Amygdala (tissue), 56 donors: ENCODE measurements at regions not wholly inside any gene's neighbourhood (a gene's known extent, or its start where the extent isn't known, plus 50 kb on each side); places are given as distances from the start of the nearest gene placed in this dataset.
"Not testable (repeated sequence)": the region's sequence is repeated elsewhere in the genome, so short reads cannot be mapped to it uniquely, and the experiment has no call there.

Experiments used
- DNase-seq, 56 donors: peaks; one replicate each; lab custom pipeline; 2025; lab: John Stamatoyannopoulos, UW

GRCh38 chr10:84696610-84697009, 368.2 kb downstream of the CCSER2 start:
- DNase-seq: no peak

GRCh38 chr10:84698989-84699388, 370.6 kb downstream of the CCSER2 start:
- no peak for DNase-seq

DNA sequence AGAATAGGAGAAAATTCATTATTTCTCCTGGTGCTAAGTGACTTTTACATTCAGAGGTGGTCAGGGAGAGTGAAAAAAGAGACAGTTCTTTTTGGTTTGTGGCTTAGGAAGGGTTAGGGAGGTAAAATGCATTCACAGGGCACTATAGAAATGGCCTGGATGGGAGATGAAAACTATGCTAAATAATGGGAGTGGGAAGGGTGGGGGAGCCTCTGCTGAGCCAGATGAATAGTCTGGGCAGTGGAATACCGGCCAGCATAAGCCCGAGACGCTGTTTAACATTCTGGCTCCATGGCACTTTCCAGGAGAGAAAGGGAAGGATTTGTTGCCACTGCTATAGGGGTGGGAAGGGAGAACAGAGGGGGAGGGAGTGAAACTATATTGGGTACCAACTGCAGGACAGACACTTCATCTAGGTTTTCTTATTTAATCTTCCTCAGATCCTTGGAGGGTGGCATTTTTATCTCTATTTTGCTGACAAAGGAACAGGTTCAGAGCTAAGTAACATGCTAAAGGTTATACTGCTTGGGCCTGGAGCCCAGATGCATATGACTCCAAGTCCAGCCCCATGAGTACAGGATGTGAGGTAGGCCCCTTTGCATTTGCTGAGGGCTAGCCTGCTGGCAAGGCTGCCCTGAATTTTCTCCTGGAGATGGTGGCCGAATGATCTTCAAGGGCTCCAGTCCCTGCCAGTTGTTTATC, 372.4 kb downstream of the CCSER2 start:
- DNase-seq: no peak

GRCh38 chr10:84701370-84701720, 373.0 kb downstream of the CCSER2 start:
- no peak for DNase-seq

- DNase-seq: no peak
Measured at GRCh38 chr10:84704101-84704500, 375.7 kb downstream of the CCSER2 start.

GRCh38 chr10:84706431-84706830, 378.0 kb downstream of the CCSER2 start:
- no peak for DNase-seq

DNA sequence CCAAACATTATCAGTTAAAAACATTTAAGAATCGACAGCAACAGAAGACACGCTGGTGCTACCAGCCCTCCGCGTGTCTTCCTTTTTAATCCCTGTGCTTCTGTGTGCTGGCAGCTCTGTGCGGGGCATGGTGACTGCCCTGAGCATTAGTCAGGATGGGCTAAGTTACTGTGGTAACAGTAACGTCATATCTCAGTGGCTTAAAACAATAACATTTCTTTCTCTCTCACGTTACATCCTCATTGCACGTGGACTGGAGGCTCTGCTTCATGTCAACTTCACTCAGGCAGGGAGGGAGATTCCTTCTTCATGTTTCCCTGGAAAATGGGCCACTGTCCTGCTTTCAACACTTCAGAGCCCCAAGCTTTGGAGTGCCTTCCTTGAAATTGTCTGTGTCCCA, 378.5 kb downstream of the CCSER2 start:
- no peak for DNase-seq

GRCh38 chr10:84715911-84716310, 387.5 kb downstream of the CCSER2 start:
- DNase-seq: peak in 1 of 56 donors; percentile 10

DNA sequence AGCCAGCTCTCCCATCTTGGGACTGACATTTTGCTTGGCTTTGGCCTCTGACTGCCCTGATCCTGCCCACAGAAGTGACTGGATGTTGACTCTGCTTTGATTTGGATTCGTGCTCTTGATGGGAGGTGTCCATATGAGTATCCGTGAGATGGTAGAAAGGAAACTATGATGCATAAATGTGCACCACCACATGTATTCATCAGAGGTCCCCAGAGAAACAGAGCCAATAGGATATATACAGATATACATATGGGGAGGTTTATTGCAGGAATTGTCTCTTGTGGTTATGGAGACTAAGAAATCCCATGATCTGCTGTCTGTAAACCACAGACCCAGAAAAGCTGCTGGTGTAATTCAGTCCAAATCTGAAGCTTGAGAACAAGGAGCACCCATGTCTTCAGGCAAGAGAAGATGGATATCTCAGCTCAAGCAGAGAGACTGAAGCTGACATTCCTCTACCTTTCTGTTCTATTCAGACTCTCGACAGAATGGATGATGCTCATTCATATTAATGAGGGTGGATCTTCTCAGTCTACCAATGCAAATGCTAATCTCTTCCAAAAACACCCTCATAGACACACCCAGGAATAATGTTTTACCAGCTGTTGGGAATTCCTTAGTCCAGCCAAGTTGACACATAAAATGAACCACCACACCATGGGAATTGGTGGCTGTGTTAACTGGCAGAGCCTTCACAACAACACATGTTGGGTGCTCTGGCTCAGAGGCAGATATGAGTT, 390.7 kb downstream of the CCSER2 start:
- no peak for DNase-seq

GRCh38 chr10:84719687-84720086, 391.3 kb downstream of the CCSER2 start:
- no peak for DNase-seq

- DNase-seq: no peak
Measured at GRCh38 chr10:84727398-84727797, 399.0 kb downstream of the CCSER2 start.

DNA sequence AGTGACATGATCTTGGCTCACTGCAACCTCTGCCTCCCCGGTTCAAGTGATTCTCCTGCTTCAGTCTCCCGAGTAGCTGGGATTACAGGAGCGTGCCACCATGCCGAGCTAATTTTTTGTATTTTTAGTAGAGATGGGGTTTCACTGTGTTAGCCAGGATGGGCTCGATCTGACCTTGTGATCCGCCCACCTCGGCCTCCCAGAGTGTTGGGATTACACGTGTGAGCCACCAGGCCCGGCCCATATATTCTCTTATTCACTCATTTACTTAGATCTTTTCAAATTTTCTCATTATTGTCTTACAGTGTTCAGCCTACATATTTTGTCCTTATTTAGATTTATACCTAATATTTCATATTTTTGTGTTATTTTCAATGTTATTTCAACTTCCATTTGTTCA, 410.7 kb downstream of the CCSER2 start:
- DNase-seq: not testable (repeated sequence)

DNA sequence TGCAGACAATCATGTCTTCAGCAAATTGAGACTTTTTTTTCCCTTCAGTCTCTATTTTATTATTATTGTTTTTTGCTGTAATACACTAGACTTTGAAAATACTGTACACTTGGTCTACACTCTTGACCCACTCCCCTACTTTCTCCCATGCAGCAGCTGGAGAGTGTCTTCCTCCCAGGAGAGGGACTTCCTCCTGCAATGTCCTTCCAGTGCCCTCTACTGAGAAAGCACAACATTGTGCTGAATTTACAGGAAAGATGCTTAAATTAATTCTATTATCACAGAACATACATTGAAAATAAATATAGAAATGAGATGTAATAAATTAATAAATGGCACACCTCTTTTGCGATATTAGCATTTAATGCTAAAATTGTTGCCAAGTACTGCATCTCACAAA, 411.3 kb downstream of the CCSER2 start:
- no peak for DNase-seq

GRCh38 chr10:84743483-84743882, 415.1 kb downstream of the CCSER2 start:
- DNase-seq: no peak

DNA sequence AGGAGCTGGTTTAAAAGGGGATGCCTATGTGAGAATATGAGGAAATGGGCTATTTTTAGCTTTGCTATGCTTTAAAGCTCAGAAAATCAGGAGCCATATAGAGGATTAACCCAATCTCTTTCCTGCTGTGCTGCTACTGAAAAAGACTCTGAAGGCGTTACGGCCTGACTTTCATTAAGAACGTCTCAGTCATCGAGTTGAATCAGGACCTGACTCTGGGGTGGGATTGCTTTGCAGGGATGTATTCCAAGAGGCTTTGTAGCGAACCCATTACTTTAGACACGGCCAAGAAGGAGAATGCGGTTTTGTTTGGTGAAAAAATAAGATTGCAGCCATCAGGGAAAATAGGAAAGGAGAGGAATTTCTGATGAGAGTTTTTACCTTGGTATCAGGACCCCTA, 426.9 kb downstream of the CCSER2 start:
- no peak for DNase-seq

DNA sequence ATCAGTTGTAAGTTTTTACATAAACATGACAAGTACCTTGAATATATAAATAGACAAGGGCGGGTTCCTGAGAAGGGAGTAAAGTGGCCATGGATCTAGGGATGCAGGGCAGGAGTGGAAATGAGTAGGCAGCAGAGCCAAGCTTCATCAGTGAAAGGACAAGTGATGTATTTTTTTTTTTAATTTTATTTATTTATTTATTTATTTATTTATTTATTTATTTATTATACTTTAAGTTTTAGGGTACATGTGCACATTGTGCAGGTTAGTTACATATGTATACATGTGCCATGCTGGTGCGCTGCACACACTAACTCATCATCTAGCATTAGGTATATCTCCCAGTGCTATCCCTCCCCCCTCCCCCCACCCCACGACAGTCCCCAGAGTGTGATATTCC, 428.3 kb downstream of the CCSER2 start:
- not testable (repeated sequence) for DNase-seq

DNA sequence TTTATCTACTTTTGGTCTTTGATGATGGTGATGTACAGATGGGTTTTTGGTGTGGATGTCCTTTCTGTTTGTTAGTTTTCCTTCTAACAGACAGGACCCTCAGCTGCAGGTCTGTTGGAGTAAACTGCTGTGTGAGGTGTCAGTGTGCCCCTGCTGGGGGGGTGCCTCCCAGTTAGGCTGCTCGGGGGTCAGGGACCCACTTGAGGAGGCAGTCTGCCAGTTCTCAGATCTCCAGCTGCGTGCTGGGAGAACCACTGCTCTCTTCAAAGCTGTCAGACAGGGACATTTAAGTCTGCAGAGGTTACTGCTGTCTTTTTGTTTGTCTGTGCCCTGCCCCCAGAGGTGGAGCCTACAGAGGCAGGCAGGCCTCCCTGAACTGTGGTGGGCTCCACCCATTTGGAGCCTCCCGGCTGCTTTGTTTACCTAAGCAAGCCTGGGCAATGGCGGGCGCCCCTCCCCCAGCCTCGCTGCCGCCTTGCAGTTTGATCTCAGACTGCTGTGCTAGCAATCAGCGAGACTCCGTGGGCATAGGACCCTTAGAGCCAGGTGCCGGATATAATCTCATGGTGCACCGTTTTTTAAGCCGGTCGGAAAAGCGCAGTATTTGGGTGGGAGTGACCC, 433.7 kb downstream of the CCSER2 start:
- DNase-seq: not testable (repeated sequence)

DNA sequence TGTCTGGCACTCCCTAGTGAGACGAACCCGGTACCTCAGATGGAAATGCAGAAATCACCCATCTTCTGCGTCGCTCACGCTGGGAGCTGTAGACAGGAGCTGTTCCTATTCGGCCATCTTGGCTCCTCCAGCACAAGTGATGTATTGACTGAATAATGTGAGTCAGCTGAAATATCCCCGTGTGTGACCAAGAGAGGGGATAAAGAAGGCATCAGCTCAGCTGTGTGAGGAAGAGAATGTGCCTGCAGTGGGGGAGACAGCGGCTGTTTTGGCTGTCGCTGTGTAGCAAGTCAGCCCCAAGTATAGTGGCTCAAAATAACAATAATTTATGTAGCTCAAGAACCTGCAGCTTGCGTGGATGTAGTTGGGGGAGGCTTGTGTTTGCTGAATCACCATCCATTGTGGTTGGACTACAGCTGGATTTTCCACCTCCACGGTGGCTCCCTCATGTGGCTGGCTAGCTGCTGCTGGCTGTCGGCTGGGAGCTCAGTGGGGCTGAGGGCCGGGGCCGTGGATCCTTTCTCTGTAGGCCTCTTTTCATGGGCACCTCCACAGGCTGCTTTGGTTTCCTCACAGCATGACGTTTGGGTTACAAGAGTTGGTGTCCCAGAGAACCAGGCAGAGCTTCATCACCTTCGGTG, 434.5 kb downstream of the CCSER2 start:
- DNase-seq: no peak

- DNase-seq: no peak
Measured at GRCh38 chr10:84763965-84764364, 435.6 kb downstream of the CCSER2 start.

- DNase-seq: no peak
Measured at GRCh38 chr10:84765086-84765485, 436.7 kb downstream of the CCSER2 start.

DNA sequence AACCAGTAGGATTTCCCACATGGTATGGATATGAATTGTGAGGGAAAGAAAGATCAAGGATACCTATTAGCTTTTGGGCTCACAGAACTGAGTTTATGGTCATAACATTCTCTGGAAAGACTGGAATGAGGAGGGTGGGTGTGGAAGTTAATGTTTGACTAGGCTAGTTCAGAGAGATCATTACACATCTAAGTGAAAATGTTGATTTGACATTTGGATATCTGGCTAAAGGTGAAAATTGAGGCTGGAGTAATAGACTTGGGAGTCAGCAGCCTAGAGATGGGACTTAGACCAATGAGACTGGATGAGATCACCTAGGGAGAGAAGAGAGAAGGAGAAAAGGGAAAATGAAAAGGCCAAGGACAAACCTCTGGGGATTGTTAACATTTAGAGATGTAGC, 437.3 kb downstream of the CCSER2 start:
- no peak for DNase-seq
